ENCODE measurements at regions not wholly inside any gene's neighbourhood (a gene's known extent, or its start where the extent isn't known, plus 50 kb on each side); places are given as distances from the start of the nearest gene placed in this dataset.

- no peaks in the 10 kb centered on the region for H3K4me1 ChIP-seq
- H3K9me3 ChIP-seq = peaks cover 7% of the 10 kb centered on the region
- DNase-seq (no peak), ATAC-seq (no peak)
- no peak overlapping the region for H3K4me3 ChIP-seq
- peaks cover 17% of the 10 kb centered on the region for H3K27me3 ChIP-seq
- no peaks in the 10 kb centered on the region for H3K36me3 ChIP-seq
- H3K27ac ChIP-seq = no peak overlapping the region
- no peak for TF ChIP-seq CTCF (IDR thresholded peaks at IDR 0.05)
- intact Hi-C loops (cut with DNase I) = no loop called here
Measured at GRCh38 chr5:174500636-174501035, 223.7 kb upstream of the MSX2 start.

- ATAC-seq (no peak), DNase-seq (no peak)
- intact Hi-C loops (cut with DNase I) = no loop called here
- H3K27me3 ChIP-seq = peaks cover 17% of the 10 kb centered on the region
- H3K27ac ChIP-seq = no peak overlapping the region
- no peak overlapping the region for H3K4me3 ChIP-seq
- peaks cover 7% of the 10 kb centered on the region for H3K9me3 ChIP-seq
- H3K4me1 ChIP-seq = no peaks in the 10 kb centered on the region
- H3K36me3 ChIP-seq = no peaks in the 10 kb centered on the region
- no peak for TF ChIP-seq CTCF (IDR thresholded peaks at IDR 0.05)
Measured at GRCh38 chr5:174501461-174502069, 222.8 kb upstream of the MSX2 start.

- no peak overlapping the region for H3K4me3 ChIP-seq
- TF ChIP-seq CTCF (IDR thresholded peaks at IDR 0.05) = no peak
- no peaks in the 10 kb centered on the region for H3K4me1 ChIP-seq
- H3K36me3 ChIP-seq = no peaks in the 10 kb centered on the region
- H3K9me3 ChIP-seq = peaks cover 7% of the 10 kb centered on the region
- DNase-seq (no peak), ATAC-seq (no peak)
- intact Hi-C loops (cut with DNase I) = no loop called here
- H3K27me3 ChIP-seq = peaks cover 27% of the 10 kb centered on the region
- no peak overlapping the region for H3K27ac ChIP-seq
Measured at GRCh38 chr5:174503086-174503460, 221.3 kb upstream of the MSX2 start.

- intact Hi-C loops (cut with DNase I) = no loop called here
- TF ChIP-seq CTCF (IDR thresholded peaks at IDR 0.05) = no peak
- no peak for DNase-seq
- no peak overlapping the region for H3K4me3 ChIP-seq
- peaks cover 2% of the 10 kb centered on the region for H3K9me3 ChIP-seq
- no peaks in the 10 kb centered on the region for H3K36me3 ChIP-seq
- H3K27ac ChIP-seq = no peak overlapping the region
- no peak for ATAC-seq
- no peaks in the 10 kb centered on the region for H3K4me1 ChIP-seq
- H3K27me3 ChIP-seq = peaks cover 33% of the 10 kb centered on the region
Measured at GRCh38 chr5:174503461-174504265, 220.7 kb upstream of the MSX2 start.

GRCh38 chr5:174504266-174504726 is 220.1 kb upstream of the MSX2 start:
- ATAC-seq (no peak), DNase-seq (no peak)
- no peaks in the 10 kb centered on the region for H3K36me3 ChIP-seq
- no peak overlapping the region for H3K27ac ChIP-seq
- intact Hi-C loops (cut with DNase I) = no loop called here
- no peak for TF ChIP-seq CTCF (IDR thresholded peaks at IDR 0.05)
- H3K4me1 ChIP-seq = no peaks in the 10 kb centered on the region
- H3K27me3 ChIP-seq = peaks cover 38% of the 10 kb centered on the region
- no peak overlapping the region for H3K4me3 ChIP-seq
- H3K9me3 ChIP-seq = no peaks in the 10 kb centered on the region

All from upper lobe of right lung (tissue), 1 donor.